Fibroblast of the aortic adventitia (primary cell): ENCODE measurements at regions not wholly inside any gene's neighbourhood (a gene's known extent, or its start where the extent isn't known, plus 50 kb on each side); places are given as distances from the start of the nearest gene placed in this dataset.
"Not testable (repeated sequence)": the region's sequence is repeated elsewhere in the genome, so short reads cannot be mapped to it uniquely, and the experiment has no call there.

ENCODE experiments used
- DNase-seq: peaks from one replicate; pipeline ENCODE4 v3.0.0-alpha.2; 2010; ENCODE audit warnings: low read depth
- H3K4me3 ChIP-seq: 2 replicates; pipeline ENCODE4 v1.5.1; 2011; ENCODE audit warnings: low read depth, mild to moderate bottlenecking, control low read depth, low read length, moderate library complexity
- CTCF ChIP-seq: IDR thresholded peaks from 2 replicates; pipeline ENCODE4 v1.5.1; 2011; ENCODE audit warnings: mild to moderate bottlenecking, low read length, control low read depth, inconsistent platforms; ENCODE audit not compliant: insufficient read depth

GRCh38 chrX:80508083-80508482 is 87.8 kb downstream of the TENT5D start:
- H3K4me3 ChIP-seq, DNase-seq: not testable (repeated sequence)

- no peak for TF ChIP-seq CTCF
- DNase-seq: peak; percentile 72
- no peak overlapping the region for H3K4me3 ChIP-seq
Measured at GRCh38 chrX:80511969-80512760, 91.9 kb downstream of the TENT5D start.

- DNase-seq: no peak
- H3K4me3 ChIP-seq: no peak overlapping the region
- no peak for TF ChIP-seq CTCF
Measured at GRCh38 chrX:80512924-80513323, 92.7 kb downstream of the TENT5D start.

- TF ChIP-seq CTCF: no peak
- H3K4me3 ChIP-seq: no peak overlapping the region
- DNase-seq: no peak
Measured at GRCh38 chrX:80513625-80514024, 93.4 kb downstream of the TENT5D start.

DNA sequence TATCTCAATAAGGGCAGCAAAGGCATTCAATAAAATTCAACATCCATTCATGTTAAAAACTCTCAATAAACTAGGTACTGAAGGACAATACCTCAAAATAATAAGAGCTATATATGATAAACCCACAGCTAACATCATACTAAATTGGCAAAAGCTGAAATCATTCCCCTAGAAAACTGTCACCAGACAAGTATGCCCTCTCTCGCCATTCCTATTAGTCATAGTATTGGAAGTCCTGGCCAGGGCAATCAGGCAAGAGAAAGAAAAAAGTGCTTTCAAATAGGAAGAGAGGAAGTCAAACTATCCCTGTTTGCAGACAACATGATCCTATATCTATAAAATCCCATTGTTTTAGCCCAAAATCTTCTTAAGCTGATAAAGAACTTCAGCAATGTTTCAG is 116.8 kb downstream of the TENT5D start:
- no peak for TF ChIP-seq CTCF
- no peak for DNase-seq

GRCh38 chrX:80550722-80551121 is 130.5 kb downstream of the TENT5D start:
- no peak for DNase-seq
- H3K4me3 ChIP-seq: no peak overlapping the region
- no peak for TF ChIP-seq CTCF

More for the DNA sequence above, 116.8 kb downstream of the TENT5D start:
- H3K4me3 ChIP-seq: no peak overlapping the region

- H3K4me3 ChIP-seq: no peak overlapping the region
- no peak for TF ChIP-seq CTCF
- DNase-seq: no peak
Measured at GRCh38 chrX:80556148-80556547, 135.9 kb downstream of the TENT5D start.
